Calu3 (cell line): ENCODE measurements at regions not wholly inside any gene's neighbourhood (a gene's known extent, or its start where the extent isn't known, plus 50 kb on each side); places are given as distances from the start of the nearest gene placed in this dataset.
"Not testable (repeated sequence)": the region's sequence is repeated elsewhere in the genome, so short reads cannot be mapped to it uniquely, and the experiment has no call there.

Source experiments
- BruUV-seq: library from RNA; stranded (reverse); fragments of 400-500 nt; replicated peaks from 2 replicates; lab custom pipeline; 2021; lab: Mats Ljungman, UMichigan
- CTCF ChIA-PET: fragments of 300-600 bp; sonication (Branson Sonifier 250); formaldehyde crosslinking; loops from one replicate; lab custom pipeline; 2022; ENCODE audit warnings: antibody characterized with exemption; lab: Charles Lee
- DNase-seq: peaks from one replicate; pipeline ENCODE4 v3.0.0; 2022
- H3K27ac Mint-ChIP-seq: one replicate; pipeline ENCODE4 v1.8.0; 2022; ENCODE audit warnings: mixed read lengths; ENCODE audit not compliant: unreplicated experiment
- H3K27me3 Mint-ChIP-seq: one replicate; pipeline ENCODE4 v1.8.0; 2022; ENCODE audit warnings: mixed read lengths; ENCODE audit not compliant: unreplicated experiment
- H3K36me3 Mint-ChIP-seq: one replicate; pipeline ENCODE4 v1.8.0; 2022; ENCODE audit warnings: mild to moderate bottlenecking, moderate library complexity, mixed read lengths; ENCODE audit not compliant: insufficient read depth, unreplicated experiment
- H3K4me1 Mint-ChIP-seq: one replicate; pipeline ENCODE4 v1.8.0; 2022; ENCODE audit warnings: mild to moderate bottlenecking, low read depth, mixed read lengths; ENCODE audit not compliant: unreplicated experiment
- H3K4me3 Mint-ChIP-seq: one replicate; pipeline ENCODE4 v1.8.0; 2022; ENCODE audit warnings: mild to moderate bottlenecking, low read depth, moderate library complexity, mixed read lengths; ENCODE audit not compliant: unreplicated experiment
- H3K9me3 Mint-ChIP-seq: one replicate; pipeline ENCODE4 v1.8.0; 2022; ENCODE audit warnings: low read depth, mixed read lengths; ENCODE audit not compliant: unreplicated experiment
- intact Hi-C: fragments of 100-400 bp; cut with micrococcal nuclease; formaldehyde crosslinking; loops from one replicate; pipeline ENCODE4 v1.10.0; 2022; ENCODE audit not compliant: unreplicated experiment
- TF ChIP-seq, protein P1 (sequence below): fragments of 200-600 bp; IDR thresholded peaks from one replicate; pipeline ENCODE4 v1.8.0; 2022; ENCODE audit warnings: antibody characterized with exemption; ENCODE audit not compliant: unreplicated experiment

DNA sequence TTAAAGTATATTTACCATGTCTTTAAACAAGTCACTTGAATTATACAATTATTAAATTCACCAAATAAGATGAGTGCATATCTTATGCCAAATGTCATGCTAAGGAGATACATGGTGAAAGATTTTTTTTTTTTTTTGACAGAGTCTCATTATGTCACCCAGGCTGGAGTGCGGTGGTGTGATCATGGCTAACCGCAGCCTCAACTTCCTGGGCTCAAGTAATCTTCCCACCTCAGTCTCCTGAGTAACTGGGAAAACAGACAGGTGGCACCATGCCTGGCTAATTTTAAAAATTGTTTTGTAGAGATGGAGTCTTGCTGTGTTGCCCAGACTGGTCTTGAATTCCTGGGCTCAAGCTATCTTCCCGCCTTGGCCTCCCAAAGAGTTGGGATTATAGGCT is 149.0 kb upstream of the GOT2 start:
- Mint-ChIP-seq H3K9me3 (peaks cover 11% of the 10 kb centered on the region), H3K27ac (no peak overlapping the region), H3K4me3 (no peak overlapping the region), H3K4me1 (no peaks in the 10 kb centered on the region), H3K27me3 (no peaks in the 10 kb centered on the region), H3K36me3 (no peaks in the 10 kb centered on the region)
- no peak for DNase-seq
- intact Hi-C loops, result no loop called here
- TF ChIP-seq, protein P1, sequence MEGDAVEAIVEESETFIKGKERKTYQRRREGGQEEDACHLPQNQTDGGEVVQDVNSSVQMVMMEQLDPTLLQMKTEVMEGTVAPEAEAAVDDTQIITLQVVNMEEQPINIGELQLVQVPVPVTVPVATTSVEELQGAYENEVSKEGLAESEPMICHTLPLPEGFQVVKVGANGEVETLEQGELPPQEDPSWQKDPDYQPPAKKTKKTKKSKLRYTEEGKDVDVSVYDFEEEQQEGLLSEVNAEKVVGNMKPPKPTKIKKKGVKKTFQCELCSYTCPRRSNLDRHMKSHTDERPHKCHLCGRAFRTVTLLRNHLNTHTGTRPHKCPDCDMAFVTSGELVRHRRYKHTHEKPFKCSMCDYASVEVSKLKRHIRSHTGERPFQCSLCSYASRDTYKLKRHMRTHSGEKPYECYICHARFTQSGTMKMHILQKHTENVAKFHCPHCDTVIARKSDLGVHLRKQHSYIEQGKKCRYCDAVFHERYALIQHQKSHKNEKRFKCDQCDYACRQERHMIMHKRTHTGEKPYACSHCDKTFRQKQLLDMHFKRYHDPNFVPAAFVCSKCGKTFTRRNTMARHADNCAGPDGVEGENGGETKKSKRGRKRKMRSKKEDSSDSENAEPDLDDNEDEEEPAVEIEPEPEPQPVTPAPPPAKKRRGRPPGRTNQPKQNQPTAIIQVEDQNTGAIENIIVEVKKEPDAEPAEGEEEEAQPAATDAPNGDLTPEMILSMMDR, result no peak
- CTCF ChIA-PET, result no interaction called here
- no TSS peak for BruUV-seq

DNA sequence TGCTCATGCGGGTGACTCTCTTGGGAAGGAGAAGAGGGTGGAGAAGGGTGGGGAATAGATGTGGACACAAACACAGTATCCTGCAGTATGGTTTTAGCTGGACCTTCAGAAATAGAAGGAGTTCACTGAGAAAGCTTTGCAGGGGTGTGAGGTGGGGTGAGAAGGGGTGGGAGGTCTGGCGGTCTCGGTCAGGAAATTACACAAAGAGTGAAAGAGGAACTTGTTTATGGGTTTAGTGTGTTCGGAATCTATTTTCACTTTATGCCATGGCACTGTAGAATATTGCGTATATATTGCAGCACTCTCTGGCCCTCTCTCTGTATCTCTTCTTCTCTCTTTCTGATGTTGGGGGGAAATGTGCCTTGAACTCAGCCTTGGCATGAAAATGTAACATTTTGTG is 148.2 kb upstream of the GOT2 start:
- CTCF ChIA-PET, result interaction anchor here (0.6 kb wide), 1 partner anchor 18 kb away, joined by 3 read pairs; no protein-coding TSS in a partner anchor
- H3K4me1 Mint-ChIP-seq, result no peaks in the 10 kb centered on the region
- no peak overlapping the region for H3K27ac Mint-ChIP-seq
- no peak for DNase-seq
- TF ChIP-seq, protein P1, result no peak
- intact Hi-C loops, result no loop called here
- no peaks in the 10 kb centered on the region for H3K27me3 Mint-ChIP-seq
- H3K36me3 Mint-ChIP-seq, result no peaks in the 10 kb centered on the region
- no peak overlapping the region for H3K4me3 Mint-ChIP-seq
- BruUV-seq, result no TSS peak
- peaks cover 14% of the 10 kb centered on the region for H3K9me3 Mint-ChIP-seq

GRCh38 chr16:58878641-58879040 is 144.5 kb upstream of the GOT2 start:
- DNase-seq, H3K27me3 Mint-ChIP-seq, H3K36me3 Mint-ChIP-seq, intact Hi-C loops, H3K4me1 Mint-ChIP-seq, H3K4me3 Mint-ChIP-seq, H3K27ac Mint-ChIP-seq, BruUV-seq: not testable (repeated sequence)
- peaks cover 17% of the 10 kb centered on the region for H3K9me3 Mint-ChIP-seq
- CTCF ChIA-PET, result interaction anchor here (0.5 kb wide), 1 partner anchor 1000 kb away, joined by 3 read pairs; no protein-coding TSS in a partner anchor

- Mint-ChIP-seq H3K27ac (no peak overlapping the region), H3K4me3 (no peak overlapping the region), H3K4me1 (no peaks in the 10 kb centered on the region), H3K9me3 (no peaks in the 10 kb centered on the region), H3K36me3 (no peaks in the 10 kb centered on the region), H3K27me3 (peaks cover 25% of the 10 kb centered on the region)
- CTCF ChIA-PET, result no interaction called here
- intact Hi-C loops, result no loop called here
- no peak for DNase-seq
- TF ChIP-seq, protein P1, result no peak
- BruUV-seq, result no TSS peak
Measured at GRCh38 chr16:58866935-58867334, 132.8 kb upstream of the GOT2 start.

DNA sequence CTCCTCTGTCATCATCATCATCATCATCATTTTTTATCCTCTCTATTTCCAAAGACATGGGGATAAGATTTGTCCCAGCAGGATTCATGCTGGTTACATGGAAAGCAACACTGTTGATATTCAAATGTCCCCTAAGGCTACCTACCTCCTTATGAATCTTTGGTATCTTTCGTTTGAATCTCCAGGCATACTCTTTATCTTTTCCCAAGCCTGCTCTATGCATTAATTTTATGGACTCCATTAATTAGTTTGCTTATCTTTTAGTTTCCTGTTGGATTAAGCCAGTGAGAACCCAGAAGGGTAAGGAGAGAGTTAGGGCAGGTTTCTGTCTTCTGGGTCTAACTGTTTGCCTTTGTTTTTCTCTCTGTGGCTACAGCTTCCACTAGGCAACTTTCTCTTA is 129.6 kb upstream of the GOT2 start:
- CTCF ChIA-PET, result interaction anchor here (0.7 kb wide), 1 partner anchor 18 kb away, joined by 3 read pairs; no protein-coding TSS in a partner anchor

More for the DNA sequence above, 129.6 kb upstream of the GOT2 start:
- Mint-ChIP-seq H3K27me3 (peaks cover 32% of the 10 kb centered on the region), H3K27ac (no peak overlapping the region), H3K4me1 (no peaks in the 10 kb centered on the region), H3K36me3 (no peaks in the 10 kb centered on the region), H3K9me3 (no peaks in the 10 kb centered on the region), H3K4me3 (no peak overlapping the region)
- DNase-seq, result no peak
- intact Hi-C loops, result no loop called here
- TF ChIP-seq, protein P1, result no peak
- BruUV-seq, result no TSS peak
